Astrocyte (in vitro differentiated cells and primary cell): ENCODE measurements at regions not wholly inside any gene's neighbourhood (a gene's known extent, or its start where the extent isn't known, plus 50 kb on each side); places are given as distances from the start of the nearest gene placed in this dataset.

Experiments used
- DNase-seq: peaks from one replicate; pipeline ENCODE4 v3.0.0-alpha.2; 2010; ENCODE audit warnings: low read depth
- FAIRE-seq: peaks from 2 replicates; lab custom pipeline; 2011; peaks lifted over from hg19 to GRCh38; lab: Jason Lieb, UNC
- H2AFZ ChIP-seq: 2 replicates; pipeline ENCODE4 v1.6.0; 2012; ENCODE audit warnings: low read depth, low read length, inconsistent platforms
- H3K27ac ChIP-seq: 2 replicates; pipeline ENCODE4 v1.5.1; 2011; ENCODE audit warnings: low read depth, low read length, inconsistent platforms
- H3K27me3 ChIP-seq: 2 replicates; pipeline ENCODE4 v1.6.0; 2011; ENCODE audit warnings: low read length, inconsistent platforms; ENCODE audit not compliant: insufficient read depth
- H3K36me3 ChIP-seq: 2 replicates; pipeline ENCODE4 v1.5.1; 2011; ENCODE audit warnings: low read length, inconsistent platforms; ENCODE audit not compliant: insufficient read depth
- H3K4me1 ChIP-seq: 2 replicates; pipeline ENCODE4 v1.5.1; 2011; ENCODE audit warnings: low read length, inconsistent platforms; ENCODE audit not compliant: insufficient read depth
- H3K4me2 ChIP-seq: 2 replicates; pipeline ENCODE4 v1.6.0; 2012; ENCODE audit warnings: low read length, inconsistent platforms
- H3K4me3 ChIP-seq: 2 replicates; pipeline ENCODE4 v1.5.1; 2011; ENCODE audit warnings: low read depth, mild to moderate bottlenecking, low read length, inconsistent platforms; ENCODE audit not compliant: insufficient read depth
- H3K79me2 ChIP-seq: 2 replicates; pipeline ENCODE4 v1.6.0; 2012; ENCODE audit warnings: mild to moderate bottlenecking, low read length, inconsistent platforms; ENCODE audit not compliant: insufficient read depth
- H3K9ac ChIP-seq: 2 replicates; pipeline ENCODE4 v1.6.0; 2012; ENCODE audit warnings: mild to moderate bottlenecking, low read length, inconsistent platforms
- H3K9me3 ChIP-seq: 2 replicates; pipeline ENCODE4 v1.5.1; 2012; ENCODE audit warnings: low read depth, mild to moderate bottlenecking, low read length, inconsistent platforms; ENCODE audit not compliant: insufficient read depth
- H4K20me1 ChIP-seq: 2 replicates; pipeline ENCODE4 v1.6.0; 2012; ENCODE audit warnings: low read length, inconsistent platforms; ENCODE audit not compliant: insufficient read depth
- H3K27ac Mint-ChIP-seq: one replicate; pipeline ENCODE4 v1.8.0; 2021; ENCODE audit warnings: mild to moderate bottlenecking, mixed read lengths; ENCODE audit not compliant: unreplicated experiment
- H3K27me3 Mint-ChIP-seq: one replicate; pipeline ENCODE4 v1.8.0; 2021; ENCODE audit warnings: low read depth, mixed read lengths; ENCODE audit not compliant: unreplicated experiment
- H3K36me3 Mint-ChIP-seq: one replicate; pipeline ENCODE4 v1.8.0; 2021; ENCODE audit warnings: low read depth, mixed read lengths; ENCODE audit not compliant: unreplicated experiment
- H3K4me1 Mint-ChIP-seq: one replicate; pipeline ENCODE4 v1.8.0; 2021; ENCODE audit warnings: low read depth, mixed read lengths; ENCODE audit not compliant: unreplicated experiment
- H3K4me3 Mint-ChIP-seq: one replicate; pipeline ENCODE4 v1.8.0; 2021; ENCODE audit warnings: mild to moderate bottlenecking, moderate library complexity, mixed read lengths; ENCODE audit not compliant: unreplicated experiment
- H3K9me3 Mint-ChIP-seq: one replicate; pipeline ENCODE4 v1.8.0; 2021; ENCODE audit warnings: mild to moderate bottlenecking, mixed read lengths; ENCODE audit not compliant: unreplicated experiment
- EZH2 ChIP-seq: IDR thresholded peaks from 2 replicates; pipeline ENCODE4 v1.6.1; 2012; ENCODE audit warnings: mild to moderate bottlenecking, low read length, inconsistent platforms; ENCODE audit not compliant: insufficient read depth
- TF ChIP-seq, protein P1 (sequence below): IDR thresholded peaks from 2 replicates; pipeline ENCODE4 v1.5.1; 2011; ENCODE audit warnings: low read depth, mild to moderate bottlenecking, inconsistent platforms, low read length, moderate library complexity; ENCODE audit not compliant: insufficient read depth

- Histone ChIP-seq H3K79me2 (no peaks in the 10 kb centered on the region), H3K4me2 (no peak overlapping the region), H3K36me3 (no peaks in the 10 kb centered on the region), H3K4me1 (no peaks in the 10 kb centered on the region), H4K20me1 (no peaks in the 10 kb centered on the region), H2AFZ (no peak overlapping the region), H3K4me3 (no peak overlapping the region), H3K9ac (no peak overlapping the region), H3K9me3 (no peaks in the 10 kb centered on the region), H3K27ac (no peak overlapping the region), H3K27me3 (no peaks in the 10 kb centered on the region)
- Mint-ChIP-seq H3K4me3 (no peak overlapping the region), H3K36me3 (no peaks in the 10 kb centered on the region), H3K27me3 (no peaks in the 10 kb centered on the region), H3K27ac (no peak overlapping the region), H3K9me3 (no peaks in the 10 kb centered on the region), H3K4me1 (peaks cover 6% of the 10 kb centered on the region)
- FAIRE-seq (no peak), DNase-seq (no peak)
- TF ChIP-seq, protein P1, sequence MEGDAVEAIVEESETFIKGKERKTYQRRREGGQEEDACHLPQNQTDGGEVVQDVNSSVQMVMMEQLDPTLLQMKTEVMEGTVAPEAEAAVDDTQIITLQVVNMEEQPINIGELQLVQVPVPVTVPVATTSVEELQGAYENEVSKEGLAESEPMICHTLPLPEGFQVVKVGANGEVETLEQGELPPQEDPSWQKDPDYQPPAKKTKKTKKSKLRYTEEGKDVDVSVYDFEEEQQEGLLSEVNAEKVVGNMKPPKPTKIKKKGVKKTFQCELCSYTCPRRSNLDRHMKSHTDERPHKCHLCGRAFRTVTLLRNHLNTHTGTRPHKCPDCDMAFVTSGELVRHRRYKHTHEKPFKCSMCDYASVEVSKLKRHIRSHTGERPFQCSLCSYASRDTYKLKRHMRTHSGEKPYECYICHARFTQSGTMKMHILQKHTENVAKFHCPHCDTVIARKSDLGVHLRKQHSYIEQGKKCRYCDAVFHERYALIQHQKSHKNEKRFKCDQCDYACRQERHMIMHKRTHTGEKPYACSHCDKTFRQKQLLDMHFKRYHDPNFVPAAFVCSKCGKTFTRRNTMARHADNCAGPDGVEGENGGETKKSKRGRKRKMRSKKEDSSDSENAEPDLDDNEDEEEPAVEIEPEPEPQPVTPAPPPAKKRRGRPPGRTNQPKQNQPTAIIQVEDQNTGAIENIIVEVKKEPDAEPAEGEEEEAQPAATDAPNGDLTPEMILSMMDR = no peak
- no peak for TF ChIP-seq EZH2
Measured at GRCh38 chr3:190912736-190913135, 50.2 kb upstream of the GMNC start.
